ENCODE measurements at regions not wholly inside any gene's neighbourhood (a gene's known extent, or its start where the extent isn't known, plus 50 kb on each side); places are given as distances from the start of the nearest gene placed in this dataset.
"Not testable (repeated sequence)": the region's sequence is repeated elsewhere in the genome, so short reads cannot be mapped to it uniquely, and the experiment has no call there.

DNA sequence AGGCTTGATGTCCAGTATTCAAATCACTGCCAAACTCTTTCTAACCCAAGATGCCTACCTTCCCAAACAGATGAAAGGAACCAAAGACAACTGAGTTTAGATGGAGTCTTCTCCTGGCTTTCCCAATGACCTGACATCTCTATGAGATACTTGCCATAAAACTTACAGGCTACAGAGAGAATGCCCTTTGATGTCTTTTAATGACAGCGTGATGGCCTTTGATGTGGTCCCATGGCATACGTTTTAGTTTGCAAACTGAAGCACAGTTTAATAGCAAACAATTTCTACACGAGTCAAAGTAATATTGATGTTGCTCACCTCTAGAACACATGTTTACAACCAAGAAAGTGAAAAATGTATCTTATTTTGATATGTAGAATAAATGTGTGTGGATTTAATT is 73.2 kb downstream of the ZIC4 start:
- Histone ChIP-seq H3K4me1 (ENCODE audit: control insufficient read depth, insufficient read depth, low read length) (no peaks in the 10 kb centered on the region), H3K27me3 (ENCODE audit: control insufficient read depth, insufficient read depth, low read length) (no peaks in the 10 kb centered on the region), H3K4me3 (ENCODE audit: low read depth, low read length) (no peak overlapping the region), H3K27ac (ENCODE audit: low read depth, low read length) (no peak overlapping the region), H3K36me3 (ENCODE audit: control insufficient read depth, insufficient read depth, low read length) (no peaks in the 10 kb centered on the region), H3K9me3 (ENCODE audit: control insufficient read depth, insufficient read depth, low read length) (no peaks in the 10 kb centered on the region)
- WGBS (ENCODE audit: insufficient coverage) = 60% methylated on average over 1 of the region's 3 CpGs
- no peak for DNase-seq (ENCODE audit: low read depth in 4 of 6, low spot score in 6 of 6)

GRCh38 chr3:147328711-147329110 is 77.6 kb downstream of the ZIC4 start:
- Histone ChIP-seq H3K36me3 (ENCODE audit: control insufficient read depth, insufficient read depth, low read length) (no peaks in the 10 kb centered on the region), H3K27ac (ENCODE audit: low read depth, low read length) (no peak overlapping the region), H3K4me3 (ENCODE audit: low read depth, low read length) (no peak overlapping the region), H3K27me3 (ENCODE audit: control insufficient read depth, insufficient read depth, low read length) (no peaks in the 10 kb centered on the region), H3K4me1 (ENCODE audit: control insufficient read depth, insufficient read depth, low read length) (no peaks in the 10 kb centered on the region), H3K9me3 (ENCODE audit: control insufficient read depth, insufficient read depth, low read length) (no peaks in the 10 kb centered on the region)
- no peak for DNase-seq (ENCODE audit: low read depth in 4 of 6, low spot score in 6 of 6)
- WGBS (ENCODE audit: insufficient coverage) = no CpG with 5 or more reads among the region's 2 CpGs

GRCh38 chr3:147324356-147324755 is 82.0 kb downstream of the ZIC4 start:
- DNase-seq (ENCODE audit: low read depth in 4 of 6, low spot score in 6 of 6) = no peak
- Histone ChIP-seq H3K9me3 (ENCODE audit: control insufficient read depth, insufficient read depth, low read length) (no peaks in the 10 kb centered on the region), H3K4me3 (ENCODE audit: low read depth, low read length) (no peak overlapping the region), H3K36me3 (ENCODE audit: control insufficient read depth, insufficient read depth, low read length) (no peaks in the 10 kb centered on the region), H3K27me3 (ENCODE audit: control insufficient read depth, insufficient read depth, low read length) (no peaks in the 10 kb centered on the region), H3K27ac (ENCODE audit: low read depth, low read length) (no peak overlapping the region), H3K4me1 (ENCODE audit: control insufficient read depth, insufficient read depth, low read length) (no peaks in the 10 kb centered on the region)

DNA sequence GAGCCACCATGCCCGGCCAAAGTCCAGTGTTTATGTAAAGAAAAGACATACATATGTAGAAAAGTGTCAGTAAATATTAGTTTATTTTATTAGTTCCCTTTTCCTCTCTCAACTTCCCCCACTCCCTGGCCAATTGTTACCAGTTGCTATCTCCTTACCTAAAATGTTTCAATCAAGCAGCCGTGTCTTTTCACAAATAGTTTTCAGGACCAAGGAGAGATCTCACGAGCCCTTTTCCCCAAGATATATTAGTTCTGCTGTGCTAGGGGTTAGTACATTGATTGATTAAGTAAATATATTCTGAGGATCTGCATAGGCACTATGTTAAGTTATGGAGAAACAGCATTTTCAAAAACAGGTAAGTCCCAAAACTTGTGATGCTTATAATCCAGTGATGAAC is 87.4 kb downstream of the ZIC4 start:
- Histone ChIP-seq H3K9me3 (ENCODE audit: control insufficient read depth, insufficient read depth, low read length) (no peaks in the 10 kb centered on the region), H3K27me3 (ENCODE audit: control insufficient read depth, insufficient read depth, low read length) (no peaks in the 10 kb centered on the region), H3K4me3 (ENCODE audit: low read depth, low read length) (no peak overlapping the region), H3K4me1 (ENCODE audit: control insufficient read depth, insufficient read depth, low read length) (no peaks in the 10 kb centered on the region), H3K27ac (ENCODE audit: low read depth, low read length) (no peak overlapping the region), H3K36me3 (ENCODE audit: control insufficient read depth, insufficient read depth, low read length) (no peaks in the 10 kb centered on the region)
- no CpG with 5 or more reads among the region's 3 CpGs for whole genome bisulfite sequencing (ENCODE audit: insufficient coverage)
- no peak for DNase-seq (ENCODE audit: low read depth in 4 of 6, low spot score in 6 of 6)

DNA sequence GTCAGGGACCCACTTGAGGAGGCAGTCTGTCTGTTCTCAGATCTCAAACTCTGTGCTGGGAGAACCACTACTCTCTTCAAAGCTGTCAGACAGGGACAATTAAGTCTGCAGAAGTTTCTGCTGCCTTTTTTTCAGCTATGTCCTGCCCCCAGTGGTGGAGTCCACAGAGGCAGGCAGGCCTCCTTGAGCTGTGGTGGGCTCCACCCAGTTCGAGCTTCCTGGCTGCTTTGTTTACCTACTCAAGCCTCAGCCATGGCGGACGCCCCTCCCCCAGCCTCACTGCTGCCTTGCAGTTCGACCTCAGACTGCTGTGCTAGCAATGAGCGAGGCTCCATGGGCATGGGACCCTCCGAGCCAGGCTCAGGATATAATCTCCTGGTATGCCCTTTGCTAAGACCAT is 89.3 kb downstream of the ZIC4 start:
- H3K36me3 ChIP-seq (ENCODE audit: control insufficient read depth, insufficient read depth, low read length); H3K4me1 ChIP-seq (ENCODE audit: control insufficient read depth, insufficient read depth, low read length); H3K27me3 ChIP-seq (ENCODE audit: control insufficient read depth, insufficient read depth, low read length); DNase-seq (ENCODE audit: low read depth in 4 of 6, low spot score in 6 of 6); H3K27ac ChIP-seq (ENCODE audit: low read depth, low read length); H3K9me3 ChIP-seq (ENCODE audit: control insufficient read depth, insufficient read depth, low read length); H3K4me3 ChIP-seq (ENCODE audit: low read depth, low read length): not testable (repeated sequence)
- 85% methylated on average over 6 of the region's 6 CpGs for WGBS (ENCODE audit: insufficient coverage)

DNA sequence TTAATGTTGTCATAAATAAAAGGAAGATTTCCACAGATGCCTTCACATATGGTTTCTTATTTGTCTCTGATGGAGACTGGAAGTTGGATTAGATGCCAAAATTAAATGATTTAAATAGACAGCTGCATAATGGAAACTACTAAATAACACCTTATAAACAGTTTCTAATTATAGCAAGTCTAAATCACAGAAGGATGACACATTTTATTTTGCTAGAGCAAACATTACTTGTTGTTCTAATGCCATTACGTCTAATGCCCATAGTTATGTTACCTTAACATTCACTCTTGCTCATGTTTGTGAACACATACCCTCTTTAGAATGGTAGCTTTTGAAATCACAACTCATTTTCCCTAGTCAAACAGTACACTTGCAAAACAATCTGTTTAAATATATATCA is 92.8 kb downstream of the ZIC4 start:
- H3K27me3 ChIP-seq (ENCODE audit: control insufficient read depth, insufficient read depth, low read length) = no peaks in the 10 kb centered on the region
- no peaks in the 10 kb centered on the region for H3K9me3 ChIP-seq (ENCODE audit: control insufficient read depth, insufficient read depth, low read length)
- no peak for DNase-seq (ENCODE audit: low read depth in 4 of 6, low spot score in 6 of 6)
- no peaks in the 10 kb centered on the region for H3K36me3 ChIP-seq (ENCODE audit: control insufficient read depth, insufficient read depth, low read length)
- H3K4me1 ChIP-seq (ENCODE audit: control insufficient read depth, insufficient read depth, low read length) = no peaks in the 10 kb centered on the region
- H3K4me3 ChIP-seq (ENCODE audit: low read depth, low read length) = no peak overlapping the region
- no peak overlapping the region for H3K27ac ChIP-seq (ENCODE audit: low read depth, low read length)
- no CpG with 5 or more reads among the region's 1 CpG for WGBS (ENCODE audit: insufficient coverage)

- no peaks in the 10 kb centered on the region for H3K9me3 ChIP-seq (ENCODE audit: control insufficient read depth, insufficient read depth, low read length)
- H3K27me3 ChIP-seq (ENCODE audit: control insufficient read depth, insufficient read depth, low read length) = no peaks in the 10 kb centered on the region
- no peak overlapping the region for H3K4me3 ChIP-seq (ENCODE audit: low read depth, low read length)
- WGBS (ENCODE audit: insufficient coverage) = 15% methylated on average over 1 of the region's 2 CpGs
- no peaks in the 10 kb centered on the region for H3K36me3 ChIP-seq (ENCODE audit: control insufficient read depth, insufficient read depth, low read length)
- H3K4me1 ChIP-seq (ENCODE audit: control insufficient read depth, insufficient read depth, low read length) = no peaks in the 10 kb centered on the region
- peak in 1 of 6 donors; percentile 83 for DNase-seq (ENCODE audit: low read depth in 4 of 6, low spot score in 6 of 6)
- no peak overlapping the region for H3K27ac ChIP-seq (ENCODE audit: low read depth, low read length)
Observed at GRCh38 chr3:147312786-147313280, 93.5 kb downstream of the ZIC4 start.

DNA sequence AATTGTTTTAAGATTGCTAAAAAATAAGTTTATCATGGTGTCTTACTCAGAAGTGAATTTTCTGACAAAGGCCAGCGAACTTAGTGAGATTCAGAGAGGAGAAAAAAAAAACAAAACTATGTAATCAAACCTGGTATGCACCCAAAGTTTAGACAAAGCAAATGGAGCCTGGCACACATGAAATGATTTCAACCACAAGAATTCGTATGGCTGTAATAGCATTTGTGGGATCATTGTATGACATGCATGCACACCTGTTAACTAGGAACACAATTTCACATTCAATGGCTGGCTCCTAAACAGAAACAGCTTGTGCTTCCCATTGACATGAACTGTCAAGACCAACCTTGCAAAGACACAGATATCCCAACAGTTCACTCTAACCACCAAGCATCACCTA is 94.6 kb downstream of the ZIC4 start:
- no peak overlapping the region for H3K4me3 ChIP-seq (ENCODE audit: low read depth, low read length)
- H3K36me3 ChIP-seq (ENCODE audit: control insufficient read depth, insufficient read depth, low read length) = no peaks in the 10 kb centered on the region
- no peaks in the 10 kb centered on the region for H3K9me3 ChIP-seq (ENCODE audit: control insufficient read depth, insufficient read depth, low read length)
- no CpG with 5 or more reads among the region's 2 CpGs for WGBS (ENCODE audit: insufficient coverage)
- H3K27ac ChIP-seq (ENCODE audit: low read depth, low read length) = no peak overlapping the region
- DNase-seq (ENCODE audit: low read depth in 4 of 6, low spot score in 6 of 6) = no peak
- H3K27me3 ChIP-seq (ENCODE audit: control insufficient read depth, insufficient read depth, low read length) = no peaks in the 10 kb centered on the region
- no peaks in the 10 kb centered on the region for H3K4me1 ChIP-seq (ENCODE audit: control insufficient read depth, insufficient read depth, low read length)

- Histone ChIP-seq H3K27me3 (ENCODE audit: control insufficient read depth, insufficient read depth, low read length) (no peaks in the 10 kb centered on the region), H3K27ac (ENCODE audit: low read depth, low read length) (no peak overlapping the region)
- DNase-seq (ENCODE audit: low read depth in 4 of 6, low spot score in 6 of 6) = no peak
Observed at GRCh38 chr3:147305533-147306250, 100.7 kb downstream of the ZIC4 start.

GRCh38 chr3:147304756-147305155 is 101.6 kb downstream of the ZIC4 start:
- Histone ChIP-seq H3K4me1 (ENCODE audit: control insufficient read depth, insufficient read depth, low read length) (no peaks in the 10 kb centered on the region), H3K27me3 (ENCODE audit: control insufficient read depth, insufficient read depth, low read length) (no peaks in the 10 kb centered on the region), H3K36me3 (ENCODE audit: control insufficient read depth, insufficient read depth, low read length) (no peaks in the 10 kb centered on the region), H3K27ac (ENCODE audit: low read depth, low read length) (no peak overlapping the region), H3K4me3 (ENCODE audit: low read depth, low read length) (no peak overlapping the region), H3K9me3 (ENCODE audit: control insufficient read depth, insufficient read depth, low read length) (no peaks in the 10 kb centered on the region)
- no CpG with 5 or more reads among the region's 4 CpGs for WGBS (ENCODE audit: insufficient coverage)
- DNase-seq (ENCODE audit: low read depth in 4 of 6, low spot score in 6 of 6) = no peak

More at GRCh38 chr3:147305533-147306250, 100.7 kb downstream of the ZIC4 start:
- no peaks in the 10 kb centered on the region for H3K4me1 ChIP-seq (ENCODE audit: control insufficient read depth, insufficient read depth, low read length)
- H3K9me3 ChIP-seq (ENCODE audit: control insufficient read depth, insufficient read depth, low read length) = no peaks in the 10 kb centered on the region
- H3K4me3 ChIP-seq (ENCODE audit: low read depth, low read length) = no peak overlapping the region
- H3K36me3 ChIP-seq (ENCODE audit: control insufficient read depth, insufficient read depth, low read length) = no peaks in the 10 kb centered on the region

Measured in spinal cord (tissue), 9 donors.